HEK293T (cell line): ENCODE measurements at regions not wholly inside any gene's neighbourhood (a gene's known extent, or its start where the extent isn't known, plus 50 kb on each side); places are given as distances from the start of the nearest gene placed in this dataset.

Experiments used
- CTCF ChIA-PET: fragments of 350-600 bp; formaldehyde crosslinking; extraction: SDS; loops from one replicate; lab custom pipeline; 2021; ENCODE audit warnings: antibody characterized with exemption, inconsistent platforms; lab: Yijun Ruan, JAX
- POLR2A ChIA-PET: fragments of 350-600 bp; formaldehyde crosslinking; extraction: SDS; loops from one replicate; lab custom pipeline; 2020; ENCODE audit warnings: antibody characterized with exemption, inconsistent platforms; lab: Yijun Ruan, JAX
- DNase-seq: peaks from one replicate; pipeline ENCODE4 v3.0.0; 2012; ENCODE audit warnings: mixed read lengths; ENCODE audit errors: extremely low spot score
- ARNT ChIP-seq: fragments of 450-650 bp; IDR thresholded peaks from 2 replicates; pipeline ENCODE4 v1.6.1; 2017; ENCODE audit warnings: mild to moderate bottlenecking
- BHLHE40 ChIP-seq: fragments of 450-650 bp; IDR thresholded peaks from 2 replicates; pipeline ENCODE4 v1.6.1; 2016; ENCODE audit warnings: mild to moderate bottlenecking, moderate library complexity, borderline replicate concordance
- CTBP1 ChIP-seq: fragments of 450-650 bp; IDR thresholded peaks from 2 replicates; pipeline ENCODE4 v1.6.1; 2016; ENCODE audit warnings: borderline replicate concordance
- ELF4 ChIP-seq: fragments of 450-650 bp; IDR thresholded peaks from 2 replicates; pipeline ENCODE4 v1.6.1; 2017; ENCODE audit warnings: antibody characterized with exemption
- FOXA1 ChIP-seq: fragments of 450-650 bp; IDR thresholded peaks from 2 replicates; pipeline ENCODE4 v1.6.1; 2016; ENCODE audit warnings: mild to moderate bottlenecking
- FOXK2 ChIP-seq: fragments of 450-650 bp; IDR thresholded peaks from 2 replicates; pipeline ENCODE4 v1.6.1; 2016; ENCODE audit warnings: mild to moderate bottlenecking
- FOXM1 ChIP-seq: fragments of 450-650 bp; IDR thresholded peaks from 2 replicates; pipeline ENCODE4 v1.6.1; 2017; ENCODE audit warnings: mild to moderate bottlenecking, borderline replicate concordance
- HDGF ChIP-seq: fragments of 450-650 bp; IDR thresholded peaks from 2 replicates; pipeline ENCODE4 v1.6.1; 2017; ENCODE audit warnings: antibody characterized with exemption, borderline replicate concordance
- L3MBTL2 ChIP-seq: fragments of 450-650 bp; conservative IDR thresholded peaks from 2 replicates; pipeline ENCODE4 v1.6.1; 2016; ENCODE audit warnings: mild to moderate bottlenecking
- LEF1 ChIP-seq: fragments of 450-650 bp; IDR thresholded peaks from 2 replicates; pipeline ENCODE4 v1.6.1; 2017; ENCODE audit warnings: mild to moderate bottlenecking, borderline replicate concordance
- NFRKB ChIP-seq: fragments of 450-650 bp; IDR thresholded peaks from 2 replicates; pipeline ENCODE4 v1.6.1; 2016; ENCODE audit warnings: mild to moderate bottlenecking, moderate library complexity
- PKNOX1 ChIP-seq: fragments of 450-650 bp; IDR thresholded peaks from 2 replicates; pipeline ENCODE4 v1.6.1; 2016
- SP1 ChIP-seq: fragments of 450-650 bp; IDR thresholded peaks from 2 replicates; pipeline ENCODE4 v1.6.1; 2017
- SUZ12 ChIP-seq: fragments of 450-650 bp; IDR thresholded peaks from 2 replicates; pipeline ENCODE4 v1.6.1; 2016; ENCODE audit warnings: mild to moderate bottlenecking
- TARDBP ChIP-seq: fragments of 450-650 bp; IDR thresholded peaks from 2 replicates; pipeline ENCODE4 v1.6.1; 2016
- ZNF384 ChIP-seq: fragments of 450-650 bp; IDR thresholded peaks from 2 replicates; pipeline ENCODE4 v1.6.1; 2016

DNA sequence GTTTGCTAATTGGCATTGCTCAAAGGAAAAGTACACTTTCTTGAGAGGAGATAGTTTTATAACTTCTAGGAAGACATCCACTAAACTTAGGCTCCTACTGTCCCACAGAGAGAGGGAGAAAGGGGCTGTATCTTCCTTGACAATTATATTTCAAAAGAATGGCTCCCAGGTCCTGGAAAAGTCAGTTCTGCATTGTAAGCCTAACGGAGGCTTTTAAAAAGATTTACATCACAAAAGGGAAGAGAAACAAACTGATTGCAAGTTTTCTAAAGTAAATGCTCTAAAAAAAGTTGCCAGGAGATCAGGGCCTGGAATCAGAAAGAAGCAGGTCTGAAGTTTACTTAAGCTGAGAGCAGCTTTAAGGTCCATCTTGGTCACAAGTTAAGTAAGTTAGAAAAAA, 839.5 kb downstream of the FRK start:
- ChIA-PET POLR2A (no interaction called here), CTCF (no interaction called here)
- TF ChIP-seq FOXA1 (no peak), FOXM1 (no peak), ARNT (no peak)
- no peak for DNase-seq

- no peak for DNase-seq
- ChIA-PET POLR2A (no interaction called here), CTCF (no interaction called here)
- TF ChIP-seq NFRKB (no peak), L3MBTL2 (no peak), PKNOX1 (no peak), SUZ12 (no peak), TARDBP (no peak), HDGF (no peak), ARNT (no peak), ELF4 (no peak), BHLHE40 (no peak), FOXK2 (no peak), SP1 (no peak), ZNF384 (no peak), CTBP1 (no peak), FOXA1 (no peak), LEF1 (no peak), FOXM1 (no peak)
Observed at GRCh38 chr6:115220551-115221159, 840.0 kb downstream of the FRK start.

- ChIA-PET POLR2A (no interaction called here), CTCF (no interaction called here)
- no peak for DNase-seq
- TF ChIP-seq NFRKB (no peak), SP1 (no peak), SUZ12 (no peak), ELF4 (no peak), FOXM1 (no peak)
Observed at GRCh38 chr6:115219645-115220044, 841.0 kb downstream of the FRK start.

GRCh38 chr6:115216835-115217234, 843.9 kb downstream of the FRK start:
- ChIA-PET CTCF (interaction anchor here (0.7 kb wide), 1 partner anchor 238 kb away, joined by 3 read pairs; no protein-coding TSS in a partner anchor), POLR2A (no interaction called here)
- DNase-seq, result no peak
- TF ChIP-seq ZNF384 (no peak), TARDBP (no peak), SP1 (no peak), NFRKB (no peak), SUZ12 (no peak), CTBP1 (no peak), FOXK2 (no peak), BHLHE40 (no peak), HDGF (no peak), FOXM1 (no peak)

GRCh38 chr6:115214283-115214682, 846.4 kb downstream of the FRK start:
- no peak for DNase-seq
- ChIA-PET CTCF (no interaction called here), POLR2A (no interaction called here)
- TF ChIP-seq LEF1, result no peak
- TF ChIP-seq PKNOX1, result no peak
- no peak for TF ChIP-seq NFRKB
- no peak for TF ChIP-seq TARDBP
- TF ChIP-seq FOXK2, result no peak
- TF ChIP-seq SUZ12, result no peak
- TF ChIP-seq BHLHE40, result no peak
- TF ChIP-seq FOXA1, result no peak
- no peak for TF ChIP-seq HDGF
- no peak for TF ChIP-seq ZNF384
- TF ChIP-seq ELF4, result no peak
- TF ChIP-seq L3MBTL2, result no peak
- no peak for TF ChIP-seq SP1
- TF ChIP-seq ARNT, result no peak
- no peak for TF ChIP-seq CTBP1

- ChIA-PET POLR2A (no interaction called here), CTCF (no interaction called here)
- DNase-seq, result no peak
- no peak for TF ChIP-seq TARDBP
- no peak for TF ChIP-seq L3MBTL2
- TF ChIP-seq LEF1, result no peak
- no peak for TF ChIP-seq NFRKB
- no peak for TF ChIP-seq HDGF
- TF ChIP-seq SP1, result no peak
- TF ChIP-seq SUZ12, result no peak
- TF ChIP-seq CTBP1, result no peak
- no peak for TF ChIP-seq ARNT
- TF ChIP-seq ZNF384, result no peak
- no peak for TF ChIP-seq BHLHE40
Observed at GRCh38 chr6:115203381-115203780, 857.3 kb downstream of the FRK start.
